Lung (tissue), 11 donors: ENCODE measurements at regions not wholly inside any gene's neighbourhood (a gene's known extent, or its start where the extent isn't known, plus 50 kb on each side); places are given as distances from the start of the nearest gene placed in this dataset.

Source experiments
- ATAC-seq: fragments of 200-7000 bp; cut with Tn5 transposase; one replicate; pipeline ENCODE4 v1.9.1; 2020; ENCODE audit warnings: moderate number of reproducible peaks; ENCODE audit not compliant: insufficient read depth, low FRiP score
- DNase-seq, 3 donors: peaks; one replicate each; pipeline ENCODE4 v3.0.0-alpha.2; 2013 to 2017
- H3K27ac ChIP-seq, 2 donors: one replicate each; pipeline ENCODE4 v1.5.1; 2013; ENCODE audit warnings: mild to moderate bottlenecking in 2 of 2, moderate library complexity in 2 of 2, control low read depth in 1 of 2, inconsistent platforms in 1 of 2, low read depth in 1 of 2, low read length in 1 of 2
- H3K27me3 ChIP-seq, 3 donors: one replicate each; pipeline ENCODE4 v1.5.1; 2013; ENCODE audit warnings: low read length in 2 of 3; ENCODE audit not compliant: control insufficient read depth in 3 of 3, insufficient read depth in 3 of 3
- H3K36me3 ChIP-seq, 4 donors: one replicate each; pipeline ENCODE4 v1.5.1; 2013; ENCODE audit warnings: low read length in 4 of 4, mild to moderate bottlenecking in 1 of 4, moderate library complexity in 1 of 4; ENCODE audit not compliant: control insufficient read depth in 4 of 4, insufficient read depth in 4 of 4
- H3K4me1 ChIP-seq, 5 donors: one replicate each; pipeline ENCODE4 v1.5.1; 2013; ENCODE audit warnings: low read length in 5 of 5, mild to moderate bottlenecking in 2 of 5, moderate library complexity in 1 of 5; ENCODE audit not compliant: control insufficient read depth in 5 of 5, insufficient read depth in 5 of 5
- H3K4me3 ChIP-seq: one replicate; pipeline ENCODE4 v1.5.1; 2013; ENCODE audit warnings: mild to moderate bottlenecking, control low read depth, moderate library complexity
- H3K9ac ChIP-seq, 2 donors: one replicate each; pipeline ENCODE4 v1.5.1; 2013; ENCODE audit warnings: low read length in 2 of 2, control low read depth in 1 of 2; ENCODE audit not compliant: insufficient read depth in 1 of 2
- H3K9me3 ChIP-seq, 4 donors: one replicate each; pipeline ENCODE4 v1.5.1; 2013; ENCODE audit warnings: low read length in 3 of 4, mild to moderate bottlenecking in 1 of 4, moderate library complexity in 1 of 4; ENCODE audit not compliant: control insufficient read depth in 4 of 4, insufficient read depth in 3 of 4
- CTCF ChIP-seq: IDR thresholded peaks from 2 replicates; pipeline ENCODE4 v1.5.1; 2012; ENCODE audit warnings: mild to moderate bottlenecking; ENCODE audit errors: control extremely low read depth, extremely low read depth
- WGBS, 2 donors: extraction: QIAGEN DNeasy Blood & Tissue Kit; methylation state at CpG; one replicate each; pipeline ENCODE4 v1.1.7; 2013; 5-methylcytosine and 5-hydroxymethylcytosine counted together
- donor health status: control.
- donor health status: control.
- donor health status: Bipolar disorder and iron deficiency.
- donor health status: healthy.
- donor health status: DM: yes; HTN: yes; CAD: no.

- H3K27ac ChIP-seq: no peak overlapping the region
- ATAC-seq (no peak), DNase-seq (no peak)
- H3K4me3 ChIP-seq: no peak overlapping the region
- H3K36me3 ChIP-seq: no peaks in the 10 kb centered on the region
- 61% methylated on average over 1 of the region's 1 CpG; no CpG with 5 or more reads in 1 of the 2 donors for WGBS, 2 donors
- H3K27me3 ChIP-seq: no peaks in the 10 kb centered on the region
- no peaks in the 10 kb centered on the region for H3K4me1 ChIP-seq
- TF ChIP-seq CTCF: no peak
- no peaks in the 10 kb centered on the region for H3K9me3 ChIP-seq
- H3K9ac ChIP-seq: no peak overlapping the region
These were observed 266.6 kb downstream of the KDM5D start for GRCh38 chrY:19477959-19478358.

- Histone ChIP-seq H3K4me1 (no peaks in the 10 kb centered on the region), H3K27ac (no peak overlapping the region), H3K27me3 (no peaks in the 10 kb centered on the region), H3K4me3 (no peak overlapping the region), H3K9ac (no peak overlapping the region), H3K36me3 (no peaks in the 10 kb centered on the region), H3K9me3 (no peaks in the 10 kb centered on the region)
- ATAC-seq (no peak), DNase-seq (no peak)
- no peak for TF ChIP-seq CTCF
These were observed 278.7 kb downstream of the KDM5D start for GRCh38 chrY:19465809-19466208.

GRCh38 chrY:19456855-19457448 lies 287.6 kb downstream of the KDM5D start:
- no peak overlapping the region for H3K9ac ChIP-seq
- H3K9me3 ChIP-seq: no peaks in the 10 kb centered on the region
- no peak overlapping the region for H3K4me3 ChIP-seq
- no peaks in the 10 kb centered on the region for H3K4me1 ChIP-seq
- ATAC-seq (no peak), DNase-seq (no peak)
- H3K27ac ChIP-seq: no peak overlapping the region
- H3K36me3 ChIP-seq: no peaks in the 10 kb centered on the region
- TF ChIP-seq CTCF: no peak
- no peaks in the 10 kb centered on the region for H3K27me3 ChIP-seq

GRCh38 chrY:19433059-19433458 lies 311.5 kb downstream of the KDM5D start:
- WGBS, 2 donors: 0% methylated on average over 4 of the region's 4 CpGs; no CpG with 5 or more reads in 1 of the 2 donors
- no peaks in the 10 kb centered on the region for H3K9me3 ChIP-seq
- peak in 1 of 3 donors; percentile 21 for DNase-seq
- no peaks in the 10 kb centered on the region for H3K36me3 ChIP-seq
- H3K4me1 ChIP-seq: no peaks in the 10 kb centered on the region
- H3K9ac ChIP-seq: no peak overlapping the region
- TF ChIP-seq CTCF: no peak
- ATAC-seq: no peak
- no peak overlapping the region for H3K27ac ChIP-seq
- H3K27me3 ChIP-seq: no peaks in the 10 kb centered on the region
- H3K4me3 ChIP-seq: no peak overlapping the region
